ENCODE measurements at regions not wholly inside any gene's neighbourhood (a gene's known extent, or its start where the extent isn't known, plus 50 kb on each side); places are given as distances from the start of the nearest gene placed in this dataset.

GRCh38 chr1:56002231-56002630 is 577.1 kb downstream of the PLPP3 start:
- TF ChIP-seq EZH2phosphoT487 (IDR thresholded peaks at IDR 0.05; ENCODE audit: low read depth) = no peak
- TF ChIP-seq, protein P1, sequence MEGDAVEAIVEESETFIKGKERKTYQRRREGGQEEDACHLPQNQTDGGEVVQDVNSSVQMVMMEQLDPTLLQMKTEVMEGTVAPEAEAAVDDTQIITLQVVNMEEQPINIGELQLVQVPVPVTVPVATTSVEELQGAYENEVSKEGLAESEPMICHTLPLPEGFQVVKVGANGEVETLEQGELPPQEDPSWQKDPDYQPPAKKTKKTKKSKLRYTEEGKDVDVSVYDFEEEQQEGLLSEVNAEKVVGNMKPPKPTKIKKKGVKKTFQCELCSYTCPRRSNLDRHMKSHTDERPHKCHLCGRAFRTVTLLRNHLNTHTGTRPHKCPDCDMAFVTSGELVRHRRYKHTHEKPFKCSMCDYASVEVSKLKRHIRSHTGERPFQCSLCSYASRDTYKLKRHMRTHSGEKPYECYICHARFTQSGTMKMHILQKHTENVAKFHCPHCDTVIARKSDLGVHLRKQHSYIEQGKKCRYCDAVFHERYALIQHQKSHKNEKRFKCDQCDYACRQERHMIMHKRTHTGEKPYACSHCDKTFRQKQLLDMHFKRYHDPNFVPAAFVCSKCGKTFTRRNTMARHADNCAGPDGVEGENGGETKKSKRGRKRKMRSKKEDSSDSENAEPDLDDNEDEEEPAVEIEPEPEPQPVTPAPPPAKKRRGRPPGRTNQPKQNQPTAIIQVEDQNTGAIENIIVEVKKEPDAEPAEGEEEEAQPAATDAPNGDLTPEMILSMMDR (IDR thresholded peaks at IDR 0.05; ENCODE audit: low read depth, low read length) = no peak

Measured in OCI-LY3 (cell line).